Osteocyte (in vitro differentiated cells): ENCODE measurements at regions not wholly inside any gene's neighbourhood (a gene's known extent, or its start where the extent isn't known, plus 50 kb on each side); places are given as distances from the start of the nearest gene placed in this dataset.

Experiments used
- DNase-seq: peaks from one replicate; pipeline ENCODE4 v3.0.0; 2021; ENCODE audit warnings: mixed read lengths; ENCODE audit not compliant: unreplicated experiment; ENCODE audit errors: extremely low spot score
- H3K27ac Mint-ChIP-seq: one replicate; pipeline ENCODE4 v1.8.0; 2021; ENCODE audit warnings: mild to moderate bottlenecking, mixed read lengths; ENCODE audit not compliant: unreplicated experiment
- H3K27me3 Mint-ChIP-seq: one replicate; pipeline ENCODE4 v1.8.0; 2021; ENCODE audit warnings: mixed read lengths; ENCODE audit not compliant: unreplicated experiment
- H3K36me3 Mint-ChIP-seq: one replicate; pipeline ENCODE4 v1.8.0; 2021; ENCODE audit warnings: mixed read lengths; ENCODE audit not compliant: unreplicated experiment
- H3K4me1 Mint-ChIP-seq: one replicate; pipeline ENCODE4 v1.8.0; 2021; ENCODE audit warnings: mixed read lengths; ENCODE audit not compliant: unreplicated experiment
- H3K4me3 Mint-ChIP-seq: one replicate; pipeline ENCODE4 v1.8.0; 2021; ENCODE audit warnings: mild to moderate bottlenecking, moderate library complexity, mixed read lengths; ENCODE audit not compliant: unreplicated experiment
- H3K9me3 Mint-ChIP-seq: one replicate; pipeline ENCODE4 v1.8.0; 2021; ENCODE audit warnings: mixed read lengths; ENCODE audit not compliant: unreplicated experiment
- CTCF ChIP-seq: fragments of 200-600 bp; sonication (generic); IDR thresholded peaks from 2 replicates; pipeline ENCODE4 v1.5.0; 2021; ENCODE audit warnings: antibody characterized with exemption, mild to moderate bottlenecking, moderate library complexity

GRCh38 chrX:63402106-63402505 lies 51.0 kb upstream of the SPIN4 start:
- H3K27ac Mint-ChIP-seq = no peak overlapping the region
- no peaks in the 10 kb centered on the region for H3K36me3 Mint-ChIP-seq
- no peak for TF ChIP-seq CTCF
- no peak for DNase-seq
- H3K9me3 Mint-ChIP-seq = peaks cover 35% of the 10 kb centered on the region
- H3K4me1 Mint-ChIP-seq = no peaks in the 10 kb centered on the region
- H3K27me3 Mint-ChIP-seq = no peaks in the 10 kb centered on the region
- no peak overlapping the region for H3K4me3 Mint-ChIP-seq
